Liver (tissue), 3 donors: ENCODE measurements at regions not wholly inside any gene's neighbourhood (a gene's known extent, or its start where the extent isn't known, plus 50 kb on each side); places are given as distances from the start of the nearest gene placed in this dataset.
"Not testable (repeated sequence)": the region's sequence is repeated elsewhere in the genome, so short reads cannot be mapped to it uniquely, and the experiment has no call there.

ENCODE experiments used
- EGR1 ChIP-seq, 2 donors: IDR thresholded peaks; 2 replicates each; pipeline ENCODE4 v1.6.1; 2016 to 2018; ENCODE audit warnings: antibody characterized with exemption in 2 of 2, low read depth in 2 of 2
- FOXA2 ChIP-seq: IDR thresholded peaks from 2 replicates; pipeline ENCODE4 v1.6.1; 2016; ENCODE audit warnings: antibody characterized with exemption
- RAD21 ChIP-seq, 2 donors: IDR thresholded peaks; 2 replicates each; pipeline ENCODE4 v1.6.1; 2016; ENCODE audit warnings: antibody characterized with exemption in 2 of 2, mild to moderate bottlenecking in 2 of 2
- RXRA ChIP-seq, 2 donors: IDR thresholded peaks; 2 replicates each; pipeline ENCODE4 v1.6.1; 2017 to 2018; ENCODE audit warnings: antibody characterized with exemption in 2 of 2, mild to moderate bottlenecking in 1 of 2
- TF ChIP-seq, protein P1 (sequence below): IDR thresholded peaks from 2 replicates; pipeline ENCODE4 v1.6.1; 2016; ENCODE audit warnings: antibody characterized with exemption, mild to moderate bottlenecking
- TF ChIP-seq, protein P2 (sequence below): fragments of 150-350 bp; IDR thresholded peaks from 2 replicates; pipeline ENCODE4 v1.5.1; 2017; ENCODE audit warnings: improper control_type of control experiment, low read depth, low read length; ENCODE audit not compliant: missing input control
- donor health status: healthy.
- donor health status: healthy.

DNA sequence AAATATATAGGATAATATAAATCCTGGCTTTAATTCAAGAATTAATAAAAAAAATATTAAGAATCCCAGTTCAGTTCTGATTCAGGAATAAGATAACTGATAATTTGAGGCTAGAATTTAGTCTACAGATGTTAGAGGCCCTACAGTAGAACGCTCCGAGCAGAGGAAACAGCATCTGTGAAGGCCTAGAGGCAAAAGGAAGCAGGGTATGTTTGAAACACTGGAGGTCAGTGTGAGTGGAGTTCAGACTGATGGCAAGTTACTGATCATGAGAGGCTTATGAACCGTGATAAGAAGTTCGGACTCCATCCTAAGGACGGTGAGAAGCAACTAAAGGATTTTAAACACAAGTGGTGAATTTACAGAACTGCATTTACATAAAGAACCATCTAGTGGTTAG is 79.3 kb upstream of the NOTCH2NLA start:
- TF ChIP-seq, protein P1, sequence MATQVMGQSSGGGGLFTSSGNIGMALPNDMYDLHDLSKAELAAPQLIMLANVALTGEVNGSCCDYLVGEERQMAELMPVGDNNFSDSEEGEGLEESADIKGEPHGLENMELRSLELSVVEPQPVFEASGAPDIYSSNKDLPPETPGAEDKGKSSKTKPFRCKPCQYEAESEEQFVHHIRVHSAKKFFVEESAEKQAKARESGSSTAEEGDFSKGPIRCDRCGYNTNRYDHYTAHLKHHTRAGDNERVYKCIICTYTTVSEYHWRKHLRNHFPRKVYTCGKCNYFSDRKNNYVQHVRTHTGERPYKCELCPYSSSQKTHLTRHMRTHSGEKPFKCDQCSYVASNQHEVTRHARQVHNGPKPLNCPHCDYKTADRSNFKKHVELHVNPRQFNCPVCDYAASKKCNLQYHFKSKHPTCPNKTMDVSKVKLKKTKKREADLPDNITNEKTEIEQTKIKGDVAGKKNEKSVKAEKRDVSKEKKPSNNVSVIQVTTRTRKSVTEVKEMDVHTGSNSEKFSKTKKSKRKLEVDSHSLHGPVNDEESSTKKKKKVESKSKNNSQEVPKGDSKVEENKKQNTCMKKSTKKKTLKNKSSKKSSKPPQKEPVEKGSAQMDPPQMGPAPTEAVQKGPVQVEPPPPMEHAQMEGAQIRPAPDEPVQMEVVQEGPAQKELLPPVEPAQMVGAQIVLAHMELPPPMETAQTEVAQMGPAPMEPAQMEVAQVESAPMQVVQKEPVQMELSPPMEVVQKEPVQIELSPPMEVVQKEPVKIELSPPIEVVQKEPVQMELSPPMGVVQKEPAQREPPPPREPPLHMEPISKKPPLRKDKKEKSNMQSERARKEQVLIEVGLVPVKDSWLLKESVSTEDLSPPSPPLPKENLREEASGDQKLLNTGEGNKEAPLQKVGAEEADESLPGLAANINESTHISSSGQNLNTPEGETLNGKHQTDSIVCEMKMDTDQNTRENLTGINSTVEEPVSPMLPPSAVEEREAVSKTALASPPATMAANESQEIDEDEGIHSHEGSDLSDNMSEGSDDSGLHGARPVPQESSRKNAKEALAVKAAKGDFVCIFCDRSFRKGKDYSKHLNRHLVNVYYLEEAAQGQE = not testable (repeated sequence)
- not testable (repeated sequence) for TF ChIP-seq RAD21 (IDR thresholded peaks at IDR 0.05); EGR1 (IDR thresholded peaks at IDR 0.05; ENCODE audit: low read depth in 2 of 2); FOXA2; RXRA (IDR thresholded peaks at IDR 0.05)
- TF ChIP-seq, protein P2, sequence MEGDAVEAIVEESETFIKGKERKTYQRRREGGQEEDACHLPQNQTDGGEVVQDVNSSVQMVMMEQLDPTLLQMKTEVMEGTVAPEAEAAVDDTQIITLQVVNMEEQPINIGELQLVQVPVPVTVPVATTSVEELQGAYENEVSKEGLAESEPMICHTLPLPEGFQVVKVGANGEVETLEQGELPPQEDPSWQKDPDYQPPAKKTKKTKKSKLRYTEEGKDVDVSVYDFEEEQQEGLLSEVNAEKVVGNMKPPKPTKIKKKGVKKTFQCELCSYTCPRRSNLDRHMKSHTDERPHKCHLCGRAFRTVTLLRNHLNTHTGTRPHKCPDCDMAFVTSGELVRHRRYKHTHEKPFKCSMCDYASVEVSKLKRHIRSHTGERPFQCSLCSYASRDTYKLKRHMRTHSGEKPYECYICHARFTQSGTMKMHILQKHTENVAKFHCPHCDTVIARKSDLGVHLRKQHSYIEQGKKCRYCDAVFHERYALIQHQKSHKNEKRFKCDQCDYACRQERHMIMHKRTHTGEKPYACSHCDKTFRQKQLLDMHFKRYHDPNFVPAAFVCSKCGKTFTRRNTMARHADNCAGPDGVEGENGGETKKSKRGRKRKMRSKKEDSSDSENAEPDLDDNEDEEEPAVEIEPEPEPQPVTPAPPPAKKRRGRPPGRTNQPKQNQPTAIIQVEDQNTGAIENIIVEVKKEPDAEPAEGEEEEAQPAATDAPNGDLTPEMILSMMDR = not testable (repeated sequence)
